ENCODE measurements at regions not wholly inside any gene's neighbourhood (a gene's known extent, or its start where the extent isn't known, plus 50 kb on each side); places are given as distances from the start of the nearest gene placed in this dataset.

- 97% methylated on average over 5 of the region's 5 CpGs for WGBS
- Histone ChIP-seq H3K36me3 (no peaks in the 10 kb centered on the region), H3K9me3 (no peaks in the 10 kb centered on the region), H3K27me3 (no peaks in the 10 kb centered on the region), H3K27ac (replicated peaks in 1 of 4) (no peak overlapping the region), H3K4me3 (no peak overlapping the region), H3K4me1 (no peaks in the 10 kb centered on the region)
- DNase-seq (ENCODE audit: extremely low spot score) = no peak
- intact Hi-C loops (cut with DNase I) = no loop called here
- TF ChIP-seq POLR2AphosphoS5 (IDR thresholded peaks at IDR 0.05) (no peak), CTCF (IDR thresholded peaks at IDR 0.05) (no peak), EP300 (IDR thresholded peaks at IDR 0.05) (no peak), POLR2A (IDR thresholded peaks at IDR 0.05; ENCODE audit: low read depth) (no peak)
These were observed 232.2 kb downstream of the GPAT3 start for GRCh38 chr4:83768146-83768545.

- no peaks in the 10 kb centered on the region for H3K9me3 ChIP-seq
These were observed 231.2 kb downstream of the GPAT3 start for GRCh38 chr4:83767067-83767466.

GRCh38 chr4:83759611-83760010, 223.7 kb downstream of the GPAT3 start:
- H3K4me1 ChIP-seq = no peaks in the 10 kb centered on the region
- no peak for TF ChIP-seq EP300 (IDR thresholded peaks at IDR 0.05)
- TF ChIP-seq POLR2AphosphoS5 (IDR thresholded peaks at IDR 0.05) = no peak
- no peak for TF ChIP-seq CTCF (IDR thresholded peaks at IDR 0.05)
- no peak for TF ChIP-seq POLR2A (IDR thresholded peaks at IDR 0.05; ENCODE audit: low read depth)
- 88% methylated on average over 5 of the region's 5 CpGs for WGBS

More at GRCh38 chr4:83767067-83767466, 231.2 kb downstream of the GPAT3 start:
- H3K27ac ChIP-seq (replicated peaks in 1 of 4) = no peak overlapping the region
- H3K36me3 ChIP-seq = no peaks in the 10 kb centered on the region
- no peaks in the 10 kb centered on the region for H3K27me3 ChIP-seq
- TF ChIP-seq POLR2A (IDR thresholded peaks at IDR 0.05; ENCODE audit: low read depth) (no peak), EP300 (IDR thresholded peaks at IDR 0.05) (no peak)
- DNase-seq (ENCODE audit: extremely low spot score) = no peak
- H3K4me3 ChIP-seq = no peak overlapping the region
- intact Hi-C loops (cut with DNase I) = no loop called here
- H3K4me1 ChIP-seq = no peaks in the 10 kb centered on the region
- WGBS = 97% methylated on average over 2 of the region's 2 CpGs

GRCh38 chr4:83758285-83758684, 222.4 kb downstream of the GPAT3 start:
- 89% methylated on average over 1 of the region's 1 CpG for WGBS
- Histone ChIP-seq H3K36me3 (no peaks in the 10 kb centered on the region), H3K27me3 (no peaks in the 10 kb centered on the region), H3K4me3 (no peak overlapping the region), H3K9me3 (no peaks in the 10 kb centered on the region), H3K27ac (replicated peaks in 1 of 4) (no peak overlapping the region), H3K4me1 (no peaks in the 10 kb centered on the region)
- intact Hi-C loops (cut with DNase I) = no loop called here
- no peak for DNase-seq (ENCODE audit: extremely low spot score)
- TF ChIP-seq POLR2A (IDR thresholded peaks at IDR 0.05; ENCODE audit: low read depth) = no peak
- no peak for TF ChIP-seq CTCF (IDR thresholded peaks at IDR 0.05)
- TF ChIP-seq POLR2AphosphoS5 (IDR thresholded peaks at IDR 0.05) = no peak
- no peak for TF ChIP-seq EP300 (IDR thresholded peaks at IDR 0.05)

More at GRCh38 chr4:83759611-83760010, 223.7 kb downstream of the GPAT3 start:
- no peak overlapping the region for H3K27ac ChIP-seq (replicated peaks in 1 of 4)
- H3K9me3 ChIP-seq = no peaks in the 10 kb centered on the region
- DNase-seq (ENCODE audit: extremely low spot score) = no peak
- intact Hi-C loops (cut with DNase I) = no loop called here
- H3K4me3 ChIP-seq = no peak overlapping the region
- H3K27me3 ChIP-seq = no peaks in the 10 kb centered on the region
- no peaks in the 10 kb centered on the region for H3K36me3 ChIP-seq

- H3K27me3 ChIP-seq = no peaks in the 10 kb centered on the region
- WGBS = 50% methylated on average over 2 of the region's 2 CpGs
- no peaks in the 10 kb centered on the region for H3K9me3 ChIP-seq
- no peak overlapping the region for H3K4me3 ChIP-seq
- DNase-seq (ENCODE audit: extremely low spot score) = no peak
- TF ChIP-seq EP300 (IDR thresholded peaks at IDR 0.05) (no peak), POLR2A (IDR thresholded peaks at IDR 0.05; ENCODE audit: low read depth) (no peak), POLR2AphosphoS5 (IDR thresholded peaks at IDR 0.05) (no peak), CTCF (IDR thresholded peaks at IDR 0.05) (no peak)
- H3K36me3 ChIP-seq = no peaks in the 10 kb centered on the region
- intact Hi-C loops (cut with DNase I) = no loop called here
- no peak overlapping the region for H3K27ac ChIP-seq (replicated peaks in 1 of 4)
- H3K4me1 ChIP-seq = no peaks in the 10 kb centered on the region
These were observed 221.3 kb downstream of the GPAT3 start for GRCh38 chr4:83757121-83757621.
